ENCODE measurements at regions not wholly inside any gene's neighbourhood (a gene's known extent, or its start where the extent isn't known, plus 50 kb on each side); places are given as distances from the start of the nearest gene placed in this dataset.

GRCh38 chr2:175256806-175257585, 75.5 kb upstream of the ATP5MC3 start:
- TF ChIP-seq TAF1 (conservative IDR thresholded peaks at IDR 0.05) (no peak), YY1 (IDR thresholded peaks at IDR 0.05) (no peak), EGR1 (IDR thresholded peaks at IDR 0.05; ENCODE audit: low read depth in 2 of 2) (no peak), RAD21 (IDR thresholded peaks at IDR 0.05) (no peak), SP1 (IDR thresholded peaks at IDR 0.05) (no peak), REST (IDR thresholded peaks at IDR 0.05) (no peak), JUND (IDR thresholded peaks at IDR 0.05) (no peak), MAX (IDR thresholded peaks at IDR 0.05) (no peak)
- TF ChIP-seq, protein P1, sequence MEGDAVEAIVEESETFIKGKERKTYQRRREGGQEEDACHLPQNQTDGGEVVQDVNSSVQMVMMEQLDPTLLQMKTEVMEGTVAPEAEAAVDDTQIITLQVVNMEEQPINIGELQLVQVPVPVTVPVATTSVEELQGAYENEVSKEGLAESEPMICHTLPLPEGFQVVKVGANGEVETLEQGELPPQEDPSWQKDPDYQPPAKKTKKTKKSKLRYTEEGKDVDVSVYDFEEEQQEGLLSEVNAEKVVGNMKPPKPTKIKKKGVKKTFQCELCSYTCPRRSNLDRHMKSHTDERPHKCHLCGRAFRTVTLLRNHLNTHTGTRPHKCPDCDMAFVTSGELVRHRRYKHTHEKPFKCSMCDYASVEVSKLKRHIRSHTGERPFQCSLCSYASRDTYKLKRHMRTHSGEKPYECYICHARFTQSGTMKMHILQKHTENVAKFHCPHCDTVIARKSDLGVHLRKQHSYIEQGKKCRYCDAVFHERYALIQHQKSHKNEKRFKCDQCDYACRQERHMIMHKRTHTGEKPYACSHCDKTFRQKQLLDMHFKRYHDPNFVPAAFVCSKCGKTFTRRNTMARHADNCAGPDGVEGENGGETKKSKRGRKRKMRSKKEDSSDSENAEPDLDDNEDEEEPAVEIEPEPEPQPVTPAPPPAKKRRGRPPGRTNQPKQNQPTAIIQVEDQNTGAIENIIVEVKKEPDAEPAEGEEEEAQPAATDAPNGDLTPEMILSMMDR (IDR thresholded peaks at IDR 0.05; ENCODE audit: low read depth, low read length, missing input control): no peak
